ENCODE measurements at regions not wholly inside any gene's neighbourhood (a gene's known extent, or its start where the extent isn't known, plus 50 kb on each side); places are given as distances from the start of the nearest gene placed in this dataset.

GRCh38 chr4:123600987-123601904 is 204.7 kb downstream of the SPRY1 start:
- no peak for TF ChIP-seq CTCF (IDR thresholded peaks at IDR 0.05)
- no peak for TF ChIP-seq POLR2A (IDR thresholded peaks at IDR 0.05)
- TF ChIP-seq EP300 (IDR thresholded peaks at IDR 0.05) = no peak
- no peak for TF ChIP-seq POLR2AphosphoS5 (IDR thresholded peaks at IDR 0.05)

All from suprapubic skin (tissue), 4 donors.